Activated CD4-positive, alpha-beta T cell treated with anti-CD3 and anti-CD28 coated beads, Interleukin-2, amount 10 ng/mL, durations not matched to agents 7 days and 5 days (primary cell): ENCODE measurements at regions not wholly inside any gene's neighbourhood (a gene's known extent, or its start where the extent isn't known, plus 50 kb on each side); places are given as distances from the start of the nearest gene placed in this dataset.

Source experiments
- CTCF ChIA-PET: fragments of 350-600 bp; sonication (Branson Sonifier 250); formaldehyde crosslinking; loops from one replicate; lab custom pipeline; 2021; ENCODE audit warnings: antibody characterized with exemption; lab: Charles Lee
- POLR2A ChIA-PET: fragments of 350-600 bp; sonication (Branson Sonifier 250); formaldehyde crosslinking; loops from one replicate; lab custom pipeline; 2021; ENCODE audit warnings: antibody characterized with exemption; lab: Charles Lee
- DNase-seq: peaks from one replicate; pipeline ENCODE4 v3.0.0-alpha.2; 2020
- H3K27ac Mint-ChIP-seq: one replicate; pipeline ENCODE4 v1.8.0; 2021; ENCODE audit warnings: mild to moderate bottlenecking, moderate library complexity, mixed read lengths
- H3K27me3 Mint-ChIP-seq: one replicate; pipeline ENCODE4 v1.8.0; 2021; ENCODE audit warnings: mixed read lengths
- H3K36me3 Mint-ChIP-seq: one replicate; pipeline ENCODE4 v1.8.0; 2021; ENCODE audit warnings: low read depth, mixed read lengths
- H3K4me1 Mint-ChIP-seq: one replicate; pipeline ENCODE4 v1.8.0; 2021; ENCODE audit warnings: mixed read lengths
- H3K4me3 Mint-ChIP-seq: one replicate; pipeline ENCODE4 v1.8.0; 2021; ENCODE audit warnings: mild to moderate bottlenecking, moderate library complexity, mixed read lengths
- H3K9me3 Mint-ChIP-seq: one replicate; pipeline ENCODE4 v1.8.0; 2021; ENCODE audit warnings: mixed read lengths

DNA sequence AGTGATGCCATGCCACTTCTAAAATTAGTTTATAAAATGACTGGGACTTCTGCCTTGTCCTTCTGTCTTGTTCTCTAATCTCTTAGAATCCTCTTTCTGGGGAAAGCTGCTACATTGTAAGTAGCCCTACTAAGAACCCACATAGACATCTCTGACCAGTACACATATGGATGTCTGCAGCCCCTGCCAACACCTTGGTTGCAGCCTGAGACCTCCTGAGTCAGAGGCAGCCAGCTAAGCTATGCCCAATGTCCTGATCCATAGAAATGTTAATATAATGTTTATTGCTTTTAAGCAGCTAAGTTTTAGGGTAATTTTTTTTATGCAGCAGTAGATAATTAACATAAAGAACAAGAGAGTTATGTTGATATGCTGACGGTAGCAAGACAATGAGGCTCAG, 1029.5 kb upstream of the INTU start:
- H3K9me3 Mint-ChIP-seq = no peaks in the 10 kb centered on the region
- H3K4me3 Mint-ChIP-seq = no peak overlapping the region
- no peaks in the 10 kb centered on the region for H3K27me3 Mint-ChIP-seq
- no peaks in the 10 kb centered on the region for H3K36me3 Mint-ChIP-seq
- POLR2A ChIA-PET = no interaction called here
- H3K27ac Mint-ChIP-seq = no peak overlapping the region
- H3K4me1 Mint-ChIP-seq = no peaks in the 10 kb centered on the region
- no peak for DNase-seq
- CTCF ChIA-PET = no interaction called here

GRCh38 chr4:126603825-126604224, 1028.9 kb upstream of the INTU start:
- no peaks in the 10 kb centered on the region for H3K27me3 Mint-ChIP-seq
- ChIA-PET CTCF (no interaction called here), POLR2A (no interaction called here)
- no peak for DNase-seq
- H3K27ac Mint-ChIP-seq = no peak overlapping the region
- no peaks in the 10 kb centered on the region for H3K36me3 Mint-ChIP-seq
- H3K9me3 Mint-ChIP-seq = no peaks in the 10 kb centered on the region
- no peaks in the 10 kb centered on the region for H3K4me1 Mint-ChIP-seq
- no peak overlapping the region for H3K4me3 Mint-ChIP-seq

- H3K9me3 Mint-ChIP-seq = no peaks in the 10 kb centered on the region
- ChIA-PET POLR2A (no interaction called here), CTCF (no interaction called here)
- DNase-seq = no peak
- no peaks in the 10 kb centered on the region for H3K4me1 Mint-ChIP-seq
- H3K27ac Mint-ChIP-seq = no peak overlapping the region
- H3K4me3 Mint-ChIP-seq = no peak overlapping the region
- no peaks in the 10 kb centered on the region for H3K27me3 Mint-ChIP-seq
- H3K36me3 Mint-ChIP-seq = no peaks in the 10 kb centered on the region
Measured at GRCh38 chr4:126604268-126604867, 1028.4 kb upstream of the INTU start.

GRCh38 chr4:126610933-126611332, 1021.8 kb upstream of the INTU start:
- DNase-seq = no peak
- Mint-ChIP-seq H3K4me1 (no peaks in the 10 kb centered on the region), H3K27me3 (no peaks in the 10 kb centered on the region), H3K36me3 (no peaks in the 10 kb centered on the region), H3K9me3 (peaks cover 2% of the 10 kb centered on the region), H3K4me3 (no peak overlapping the region), H3K27ac (no peak overlapping the region)
- ChIA-PET POLR2A (no interaction called here), CTCF (no interaction called here)

- POLR2A ChIA-PET = no interaction called here
- H3K4me3 Mint-ChIP-seq = no peak overlapping the region
Measured at GRCh38 chr4:126611900-126612299, 1020.9 kb upstream of the INTU start.

GRCh38 chr4:126614356-126614855, 1018.4 kb upstream of the INTU start:
- CTCF ChIA-PET = no interaction called here
- Mint-ChIP-seq H3K4me3 (no peak overlapping the region), H3K27ac (no peak overlapping the region), H3K9me3 (peaks cover 6% of the 10 kb centered on the region), H3K36me3 (no peaks in the 10 kb centered on the region), H3K4me1 (no peaks in the 10 kb centered on the region), H3K27me3 (no peaks in the 10 kb centered on the region)
- no peak for DNase-seq
- POLR2A ChIA-PET = no interaction called here

More at GRCh38 chr4:126611900-126612299, 1020.9 kb upstream of the INTU start:
- CTCF ChIA-PET = no interaction called here
- H3K27ac Mint-ChIP-seq = no peak overlapping the region
- no peaks in the 10 kb centered on the region for H3K4me1 Mint-ChIP-seq
- peaks cover 6% of the 10 kb centered on the region for H3K9me3 Mint-ChIP-seq
- H3K36me3 Mint-ChIP-seq = no peaks in the 10 kb centered on the region
- DNase-seq = no peak
- no peaks in the 10 kb centered on the region for H3K27me3 Mint-ChIP-seq

GRCh38 chr4:126616795-126617194, 1016.0 kb upstream of the INTU start:
- H3K27ac Mint-ChIP-seq = no peak overlapping the region
- ChIA-PET POLR2A (no interaction called here), CTCF (no interaction called here)
- no peaks in the 10 kb centered on the region for H3K36me3 Mint-ChIP-seq
- peaks cover 7% of the 10 kb centered on the region for H3K9me3 Mint-ChIP-seq
- no peaks in the 10 kb centered on the region for H3K4me1 Mint-ChIP-seq
- no peaks in the 10 kb centered on the region for H3K27me3 Mint-ChIP-seq
- DNase-seq = no peak
- no peak overlapping the region for H3K4me3 Mint-ChIP-seq

DNA sequence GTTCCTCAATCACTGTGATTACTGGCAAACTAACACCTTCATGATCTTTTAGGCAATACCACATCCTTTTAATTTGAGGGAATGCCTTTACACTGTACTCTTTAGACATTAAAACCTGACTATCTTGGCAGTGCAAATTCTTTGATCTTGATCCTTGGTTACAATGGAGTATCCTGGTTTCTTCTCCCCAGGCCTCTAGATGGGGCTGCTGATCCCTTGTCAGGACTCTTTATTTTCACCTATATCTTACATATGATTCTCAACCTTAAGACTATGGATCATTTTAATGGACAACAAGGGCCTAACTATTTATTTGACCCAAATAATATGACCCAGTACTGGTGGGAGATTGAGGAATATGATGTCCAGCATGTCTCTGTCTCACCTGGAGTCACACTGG, 1005.5 kb upstream of the INTU start:
- ChIA-PET CTCF (no interaction called here), POLR2A (no interaction called here)
- no peaks in the 10 kb centered on the region for H3K36me3 Mint-ChIP-seq
- no peaks in the 10 kb centered on the region for H3K4me1 Mint-ChIP-seq
- H3K27me3 Mint-ChIP-seq = no peaks in the 10 kb centered on the region
- H3K9me3 Mint-ChIP-seq = peaks cover 3% of the 10 kb centered on the region
- no peak overlapping the region for H3K27ac Mint-ChIP-seq
- no peak overlapping the region for H3K4me3 Mint-ChIP-seq
- DNase-seq = no peak

GRCh38 chr4:126628933-126629332, 1003.8 kb upstream of the INTU start:
- H3K4me1 Mint-ChIP-seq = no peaks in the 10 kb centered on the region
- H3K27ac Mint-ChIP-seq = no peak overlapping the region
- H3K36me3 Mint-ChIP-seq = no peaks in the 10 kb centered on the region
- no peak for DNase-seq
- CTCF ChIA-PET = no interaction called here
- H3K9me3 Mint-ChIP-seq = no peaks in the 10 kb centered on the region
- POLR2A ChIA-PET = no interaction called here
- no peak overlapping the region for H3K4me3 Mint-ChIP-seq
- H3K27me3 Mint-ChIP-seq = no peaks in the 10 kb centered on the region

DNA sequence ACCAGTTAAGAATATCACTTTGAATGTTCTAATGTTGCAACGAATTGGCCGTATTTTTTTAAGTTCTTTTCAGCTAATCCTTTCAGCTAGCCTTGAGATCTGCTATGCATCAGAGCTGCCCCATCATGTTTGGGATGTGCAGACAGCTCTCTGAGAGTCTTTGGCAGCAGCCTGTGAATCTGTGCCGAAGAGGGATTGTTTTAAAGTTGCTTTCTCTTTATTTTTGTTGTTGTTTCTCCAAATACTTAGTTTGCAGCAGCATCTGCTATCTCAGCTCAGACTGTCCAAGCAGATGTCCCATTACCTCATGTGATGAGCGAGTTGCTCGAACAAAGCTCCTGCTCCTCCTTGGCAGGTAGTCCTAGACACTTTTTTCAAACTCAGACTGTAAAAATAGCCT, 1002.5 kb upstream of the INTU start:
- H3K27me3 Mint-ChIP-seq = no peaks in the 10 kb centered on the region
- CTCF ChIA-PET = no interaction called here
- POLR2A ChIA-PET = no interaction called here

GRCh38 chr4:126633306-126633705, 999.5 kb upstream of the INTU start:
- no peak for DNase-seq
- no peaks in the 10 kb centered on the region for H3K9me3 Mint-ChIP-seq
- H3K4me1 Mint-ChIP-seq = no peaks in the 10 kb centered on the region
- ChIA-PET CTCF (no interaction called here), POLR2A (no interaction called here)
- H3K4me3 Mint-ChIP-seq = no peak overlapping the region
- H3K27ac Mint-ChIP-seq = no peak overlapping the region
- H3K27me3 Mint-ChIP-seq = no peaks in the 10 kb centered on the region
- no peaks in the 10 kb centered on the region for H3K36me3 Mint-ChIP-seq

More for the DNA sequence above, 1002.5 kb upstream of the INTU start:
- no peaks in the 10 kb centered on the region for H3K36me3 Mint-ChIP-seq
- H3K27ac Mint-ChIP-seq = no peak overlapping the region
- DNase-seq = no peak
- H3K9me3 Mint-ChIP-seq = no peaks in the 10 kb centered on the region
- no peak overlapping the region for H3K4me3 Mint-ChIP-seq
- H3K4me1 Mint-ChIP-seq = no peaks in the 10 kb centered on the region

- no peaks in the 10 kb centered on the region for H3K27me3 Mint-ChIP-seq
- DNase-seq = no peak
- no peaks in the 10 kb centered on the region for H3K36me3 Mint-ChIP-seq
- ChIA-PET POLR2A (no interaction called here), CTCF (no interaction called here)
- H3K9me3 Mint-ChIP-seq = no peaks in the 10 kb centered on the region
- H3K4me3 Mint-ChIP-seq = no peak overlapping the region
- H3K27ac Mint-ChIP-seq = no peak overlapping the region
- H3K4me1 Mint-ChIP-seq = no peaks in the 10 kb centered on the region
Measured at GRCh38 chr4:126637706-126638105, 995.1 kb upstream of the INTU start.

GRCh38 chr4:126647320-126647719, 985.4 kb upstream of the INTU start:
- CTCF ChIA-PET = no interaction called here

DNA sequence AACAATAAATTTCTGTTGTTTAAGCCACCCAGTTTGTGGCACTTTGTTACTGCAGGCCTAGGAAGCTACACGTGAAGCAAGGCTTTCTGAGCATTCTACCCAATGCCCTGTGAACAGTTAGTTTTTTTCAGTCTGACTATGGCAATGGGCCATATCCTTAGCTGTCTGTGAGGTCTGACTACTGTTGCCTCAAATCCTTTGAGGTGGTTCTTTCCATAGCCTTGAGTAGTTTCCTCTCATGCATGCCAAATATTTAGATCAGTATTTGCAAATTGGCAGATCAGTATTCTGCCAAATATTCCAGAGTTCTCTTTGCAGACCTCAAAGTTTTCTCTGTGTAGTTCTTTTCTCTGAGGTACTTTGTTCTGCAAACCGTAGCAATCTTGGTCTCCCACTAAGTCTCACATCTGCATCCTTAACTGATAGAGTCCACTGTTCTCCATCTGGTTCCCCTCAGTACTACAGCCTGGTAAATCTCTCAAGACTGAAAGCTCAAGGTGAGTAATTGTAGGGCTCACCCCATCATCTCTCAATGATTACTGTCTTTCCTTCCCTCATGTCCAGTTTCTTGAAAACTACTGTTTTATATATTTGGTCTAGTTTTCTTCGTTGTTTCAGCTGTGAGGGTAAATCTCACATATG, 984.9 kb upstream of the INTU start:
- Mint-ChIP-seq H3K36me3 (no peaks in the 10 kb centered on the region), H3K4me1 (no peaks in the 10 kb centered on the region), H3K27ac (no peak overlapping the region), H3K4me3 (no peak overlapping the region), H3K9me3 (no peaks in the 10 kb centered on the region), H3K27me3 (no peaks in the 10 kb centered on the region)
- DNase-seq = no peak
- ChIA-PET POLR2A (no interaction called here), CTCF (no interaction called here)

More at GRCh38 chr4:126647320-126647719, 985.4 kb upstream of the INTU start:
- Mint-ChIP-seq H3K9me3 (no peaks in the 10 kb centered on the region), H3K4me3 (no peak overlapping the region), H3K36me3 (no peaks in the 10 kb centered on the region), H3K27ac (no peak overlapping the region), H3K27me3 (no peaks in the 10 kb centered on the region), H3K4me1 (no peaks in the 10 kb centered on the region)
- DNase-seq = no peak
- POLR2A ChIA-PET = no interaction called here
